Body of pancreas (tissue), 4 donors: ENCODE measurements at regions not wholly inside any gene's neighbourhood (a gene's known extent, or its start where the extent isn't known, plus 50 kb on each side); places are given as distances from the start of the nearest gene placed in this dataset.

Experiments used
- ATAC-seq: fragments of 150-250 bp; one replicate; pipeline ENCODE4 v1.9.1; 2016
- DNase-seq, 4 donors: peaks; one replicate each; pipeline ENCODE4 v3.0.0-alpha.2; 2019
- H3K27ac ChIP-seq, 4 donors: fragments of 200-600 bp; sonication (generic); 1 replicate in 3 of 4; 2 replicates in 1 of 4; pipeline versions ENCODE4 v1.5.1 to v1.6.1; 2016 to 2019; ENCODE audit warnings: mild to moderate bottlenecking in 1 of 4, mixed read lengths in 1 of 4, moderate library complexity in 1 of 4
- H3K27me3 ChIP-seq, 2 donors: fragments of 200-600 bp; sonication (generic); one replicate each; pipeline ENCODE4 v1.6.0; 2016; ENCODE audit warnings: mild to moderate bottlenecking in 1 of 2
- H3K36me3 ChIP-seq, 2 donors: fragments of 200-600 bp; sonication (generic); replicated peaks in 1 of 2; 2 replicates each; pipeline ENCODE4 v1.5.1; 2016; ENCODE audit warnings: low read depth in 2 of 2; ENCODE audit not compliant: insufficient read depth in 1 of 2
- H3K4me1 ChIP-seq: fragments of 200-600 bp; sonication (generic); one replicate; pipeline ENCODE4 v1.6.0; 2016
- H3K4me3 ChIP-seq, 2 donors: fragments of 200-600 bp; sonication (generic); 1 replicate in 1 of 2; 2 replicates in 1 of 2; pipeline ENCODE4 v1.5.1; 2016 to 2019
- H3K9me3 ChIP-seq, 3 donors: fragments of 200-600 bp; sonication (generic); 1 replicate in 2 of 3; 2 replicates in 1 of 3; pipeline ENCODE4 v1.5.1; 2016
- POLR2A ChIP-seq, 3 donors: fragments of 450-650 bp; IDR thresholded peaks; one replicate each; pipeline ENCODE4 v1.6.1; 2016; ENCODE audit warnings: antibody characterized with exemption in 3 of 3, mild to moderate bottlenecking in 2 of 3
- WGBS, 2 donors: methylation state at CpG; one replicate each; pipeline ENCODE4 v1.1.5; 2017; 5-methylcytosine and 5-hydroxymethylcytosine counted together
- intact Hi-C: fragments of 100-400 bp; cut with DNase I; formaldehyde crosslinking; loops from one replicate; pipeline ENCODE4 v1.15.1; 2023
- TF ChIP-seq, protein P1 (sequence below), 7 experiments: fragments of 450-650 bp in 4 of 7; fragments of 200-600 bp in 3 of 7; sonication (generic) in 3 of 7; IDR thresholded peaks; one replicate each; pipeline ENCODE4 v1.5.1; 2016 to 2019; ENCODE audit warnings: antibody characterized with exemption in 7 of 7

DNA sequence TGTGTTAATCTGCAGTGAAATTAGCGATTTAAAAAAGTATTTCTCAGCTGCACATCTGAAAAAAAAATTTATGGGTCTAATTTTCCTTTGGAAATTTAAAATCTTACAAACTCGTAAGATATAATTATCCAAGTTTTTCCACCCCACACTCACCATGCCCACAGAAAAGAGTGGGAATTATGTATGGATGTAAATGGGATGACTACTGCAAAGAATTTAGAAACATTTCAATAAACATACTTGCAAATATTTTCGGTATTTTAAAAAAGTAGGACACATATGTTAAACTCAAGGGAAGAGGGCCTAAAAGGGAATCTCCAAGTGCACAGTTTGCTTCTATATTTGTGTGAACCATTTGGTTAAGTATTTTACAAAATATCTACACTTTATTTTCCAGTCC is 1039.9 kb upstream of the POU3F3 start:
- ATAC-seq: no peak
- no peaks in the 10 kb centered on the region for H3K4me1 ChIP-seq
- 58 to 62% methylated on average over 3 of the region's 3 CpGs for WGBS, 2 donors

DNA sequence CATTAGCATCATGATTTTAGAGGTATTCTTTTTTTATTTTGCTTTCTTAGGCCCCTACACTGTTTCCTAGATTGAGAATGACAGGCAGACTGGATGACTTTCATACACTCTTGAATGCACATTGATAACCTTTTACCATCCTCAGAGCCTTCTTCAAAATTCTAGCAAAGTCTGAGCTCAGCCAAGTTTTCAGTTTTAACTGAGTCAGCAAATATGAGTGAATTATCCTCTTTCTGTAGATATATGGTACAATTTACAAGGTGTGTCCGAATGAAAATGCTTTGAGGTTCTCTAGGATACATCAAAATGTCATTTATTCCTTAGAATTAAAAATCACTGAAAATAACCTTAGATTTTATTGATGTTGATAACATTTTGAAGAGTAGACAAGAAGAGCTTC is 1038.2 kb upstream of the POU3F3 start:
- DNase-seq (no peak), ATAC-seq (no peak)
- no peak overlapping the region for H3K4me3 ChIP-seq
- no peaks in the 10 kb centered on the region for H3K36me3 ChIP-seq
- 32 to 44% methylated on average over 1 of the region's 1 CpG for WGBS, 2 donors
- no peaks in the 10 kb centered on the region for H3K27me3 ChIP-seq
- H3K9me3 ChIP-seq: no peaks in the 10 kb centered on the region
- no peaks in the 10 kb centered on the region for H3K4me1 ChIP-seq
- TF ChIP-seq, protein P1, sequence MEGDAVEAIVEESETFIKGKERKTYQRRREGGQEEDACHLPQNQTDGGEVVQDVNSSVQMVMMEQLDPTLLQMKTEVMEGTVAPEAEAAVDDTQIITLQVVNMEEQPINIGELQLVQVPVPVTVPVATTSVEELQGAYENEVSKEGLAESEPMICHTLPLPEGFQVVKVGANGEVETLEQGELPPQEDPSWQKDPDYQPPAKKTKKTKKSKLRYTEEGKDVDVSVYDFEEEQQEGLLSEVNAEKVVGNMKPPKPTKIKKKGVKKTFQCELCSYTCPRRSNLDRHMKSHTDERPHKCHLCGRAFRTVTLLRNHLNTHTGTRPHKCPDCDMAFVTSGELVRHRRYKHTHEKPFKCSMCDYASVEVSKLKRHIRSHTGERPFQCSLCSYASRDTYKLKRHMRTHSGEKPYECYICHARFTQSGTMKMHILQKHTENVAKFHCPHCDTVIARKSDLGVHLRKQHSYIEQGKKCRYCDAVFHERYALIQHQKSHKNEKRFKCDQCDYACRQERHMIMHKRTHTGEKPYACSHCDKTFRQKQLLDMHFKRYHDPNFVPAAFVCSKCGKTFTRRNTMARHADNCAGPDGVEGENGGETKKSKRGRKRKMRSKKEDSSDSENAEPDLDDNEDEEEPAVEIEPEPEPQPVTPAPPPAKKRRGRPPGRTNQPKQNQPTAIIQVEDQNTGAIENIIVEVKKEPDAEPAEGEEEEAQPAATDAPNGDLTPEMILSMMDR (IDR thresholded peaks at IDR 0.05): no peak
- no peak for TF ChIP-seq POLR2A (IDR thresholded peaks at IDR 0.05)
- intact Hi-C loops: no loop called here
- H3K27ac ChIP-seq: no peak overlapping the region

More for the DNA sequence above, 1039.9 kb upstream of the POU3F3 start:
- no peak for TF ChIP-seq POLR2A (IDR thresholded peaks at IDR 0.05)
- TF ChIP-seq, protein P1 (IDR thresholded peaks at IDR 0.05): no peak
- Histone ChIP-seq H3K27ac (no peak overlapping the region), H3K9me3 (no peaks in the 10 kb centered on the region), H3K27me3 (no peaks in the 10 kb centered on the region), H3K36me3 (no peaks in the 10 kb centered on the region), H3K4me3 (no peak overlapping the region)
- intact Hi-C loops: no loop called here
- DNase-seq: no peak

DNA sequence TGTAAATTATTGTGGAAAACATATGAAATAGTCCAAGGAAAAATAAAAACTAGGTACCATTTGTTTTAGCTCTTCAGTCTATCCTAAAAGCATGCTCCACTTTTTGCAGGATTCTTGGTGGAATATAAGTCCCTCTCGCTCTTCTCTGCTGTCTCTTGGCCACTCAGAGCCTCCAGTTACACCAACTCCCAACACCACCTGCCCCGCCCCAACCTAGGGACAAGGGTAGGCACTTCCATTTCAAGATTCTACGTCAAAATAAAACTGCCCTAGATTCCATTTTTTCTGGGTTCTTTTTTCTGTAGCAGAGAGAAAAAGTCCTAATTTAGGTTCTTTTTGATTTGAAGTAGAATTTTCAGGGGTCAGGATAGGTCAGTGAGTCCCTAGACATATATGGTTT is 1036.2 kb upstream of the POU3F3 start:
- no peaks in the 10 kb centered on the region for H3K36me3 ChIP-seq
- H3K4me1 ChIP-seq: no peaks in the 10 kb centered on the region
- H3K27me3 ChIP-seq: no peaks in the 10 kb centered on the region
- ATAC-seq (no peak), DNase-seq (no peak)
- 63 to 64% methylated on average over 3 of the region's 3 CpGs for WGBS, 2 donors
- no peak overlapping the region for H3K4me3 ChIP-seq
- no peak overlapping the region for H3K27ac ChIP-seq
- TF ChIP-seq POLR2A (IDR thresholded peaks at IDR 0.05): no peak
- TF ChIP-seq, protein P1 (IDR thresholded peaks at IDR 0.05): no peak
- no peaks in the 10 kb centered on the region for H3K9me3 ChIP-seq
- intact Hi-C loops: no loop called here

DNA sequence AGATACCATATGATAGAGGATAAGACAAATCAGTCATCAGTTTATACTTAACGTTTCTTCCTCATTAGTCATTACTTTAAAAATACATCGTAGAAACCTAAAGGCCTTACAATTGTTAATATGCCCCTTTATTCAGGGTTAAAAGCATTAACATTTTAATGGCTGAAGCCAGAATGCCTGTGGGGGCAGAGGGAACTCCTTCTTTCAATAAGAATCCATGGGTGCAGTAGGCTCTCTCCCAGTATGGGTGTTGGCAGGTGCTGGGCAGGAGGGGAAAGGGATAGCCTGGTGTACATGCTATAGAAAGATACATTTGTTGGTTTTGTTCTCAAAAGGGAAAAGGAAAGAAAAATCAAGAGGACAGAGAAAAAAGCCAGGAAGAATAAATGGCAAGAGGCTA is 1035.7 kb upstream of the POU3F3 start:
- TF ChIP-seq, protein P1 (IDR thresholded peaks at IDR 0.05): no peak
- TF ChIP-seq POLR2A (IDR thresholded peaks at IDR 0.05): no peak
- Histone ChIP-seq H3K4me1 (no peaks in the 10 kb centered on the region), H3K9me3 (no peaks in the 10 kb centered on the region), H3K36me3 (no peaks in the 10 kb centered on the region), H3K4me3 (no peak overlapping the region), H3K27me3 (no peaks in the 10 kb centered on the region), H3K27ac (no peak overlapping the region)
- intact Hi-C loops: no loop called here
- DNase-seq (no peak), ATAC-seq (no peak)
- WGBS, 2 donors: 31 to 37% methylated on average over 2 of the region's 2 CpGs

DNA sequence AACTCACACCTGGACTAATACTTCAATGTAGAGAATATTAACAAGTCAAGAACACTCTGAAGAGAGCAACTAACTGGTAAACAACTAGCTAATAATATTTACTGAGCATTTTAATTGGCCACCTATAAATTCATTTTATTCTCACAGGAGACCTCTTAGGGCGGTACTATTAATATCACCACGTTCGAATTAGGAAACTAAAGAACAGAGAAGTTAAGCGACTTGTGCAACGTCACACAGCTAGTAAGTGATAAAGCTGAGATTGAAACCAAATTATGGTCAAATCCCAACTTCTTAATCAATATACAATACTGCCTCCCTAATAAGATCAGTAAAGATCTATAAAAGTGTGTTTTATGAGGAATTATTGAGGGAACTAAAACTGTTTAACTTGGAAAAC is 1034.3 kb upstream of the POU3F3 start:
- DNase-seq: no peak
- Histone ChIP-seq H3K4me3 (no peak overlapping the region), H3K36me3 (no peaks in the 10 kb centered on the region), H3K9me3 (no peaks in the 10 kb centered on the region), H3K27me3 (no peaks in the 10 kb centered on the region), H3K27ac (no peak overlapping the region), H3K4me1 (no peaks in the 10 kb centered on the region)
- no peak for ATAC-seq
- intact Hi-C loops: no loop called here
- 60 to 65% methylated on average over 5 of the region's 5 CpGs for WGBS, 2 donors
- no peak for TF ChIP-seq POLR2A (IDR thresholded peaks at IDR 0.05)
- TF ChIP-seq, protein P1 (IDR thresholded peaks at IDR 0.05): no peak
